A673 (cell line): ENCODE measurements at regions not wholly inside any gene's neighbourhood (a gene's known extent, or its start where the extent isn't known, plus 50 kb on each side); places are given as distances from the start of the nearest gene placed in this dataset.

Experiments used
- BruUV-seq: library from RNA; stranded (reverse); fragments of 400-500 nt; replicated peaks from 2 replicates; lab custom pipeline; 2021; lab: Mats Ljungman, UMichigan
- CTCF ChIA-PET: fragments of 300-600 bp; sonication (Branson Sonifier 250); formaldehyde crosslinking; loops from one replicate; lab custom pipeline; 2022; ENCODE audit warnings: antibody characterized with exemption; lab: Charles Lee
- POLR2A ChIA-PET: fragments of 300-600 bp; sonication (Branson Sonifier 250); formaldehyde crosslinking; loops from one replicate; lab custom pipeline; 2022; ENCODE audit warnings: antibody characterized with exemption; ENCODE audit not compliant: low non-redundant PET; lab: Charles Lee
- DNase-seq: peaks from one replicate; pipeline ENCODE4 v3.0.0-alpha.2; 2015; ENCODE audit warnings: low spot score
- H3K27ac ChIP-seq: fragments of 200-600 bp; sonication (generic); 2 replicates; pipeline ENCODE4 v1.5.1; 2016; ENCODE audit warnings: mixed run types, low read depth, mild to moderate bottlenecking, mixed read lengths, antibody characterized with exemption, low read length; ENCODE audit not compliant: poor library complexity, severe bottlenecking
- H3K27me3 ChIP-seq: fragments of 200-600 bp; sonication (generic); replicated peaks from 2 replicates; pipeline ENCODE4 v1.6.1; 2017; ENCODE audit warnings: mixed run types, low read depth, mild to moderate bottlenecking, mixed read lengths, antibody characterized with exemption, low read length; ENCODE audit not compliant: insufficient read depth, poor library complexity
- H3K36me3 ChIP-seq: fragments of 200-600 bp; sonication (generic); 2 replicates; pipeline ENCODE4 v1.6.1; 2016; ENCODE audit warnings: mixed run types, mild to moderate bottlenecking, mixed read lengths, antibody characterized with exemption, low read length; ENCODE audit not compliant: insufficient read depth, poor library complexity, severe bottlenecking
- H3K4me1 ChIP-seq: fragments of 200-600 bp; sonication (generic); 2 replicates; pipeline ENCODE4 v1.6.1; 2017; ENCODE audit warnings: mixed run types, mild to moderate bottlenecking, mixed read lengths, antibody characterized with exemption, low read length; ENCODE audit not compliant: insufficient read depth, poor library complexity, severe bottlenecking
- H3K4me3 ChIP-seq: fragments of 200-600 bp; sonication (generic); 2 replicates; pipeline ENCODE4 v1.5.1; 2016; ENCODE audit warnings: low read depth, mixed run types, mild to moderate bottlenecking, mixed read lengths, low read length; ENCODE audit not compliant: poor library complexity, severe bottlenecking
- H3K9me3 ChIP-seq: fragments of 200-600 bp; sonication (generic); 2 replicates; pipeline ENCODE4 v1.6.1; 2016; ENCODE audit warnings: mixed run types, low read depth, mild to moderate bottlenecking, mixed read lengths, antibody characterized with exemption, low read length; ENCODE audit not compliant: poor library complexity, severe bottlenecking
- CTCF ChIP-seq: fragments of 300-800, 200-600 bp; sonication (generic); conservative IDR thresholded peaks from 2 replicates; pipeline ENCODE4 v1.5.1; 2017; ENCODE audit warnings: low read depth, mild to moderate bottlenecking, antibody characterized with exemption, low read length, moderate library complexity, mixed read lengths
- EZH2 ChIP-seq: fragments of 200-600 bp; sonication (generic); IDR thresholded peaks from 2 replicates; pipeline ENCODE4 v1.6.1; 2017; ENCODE audit warnings: borderline replicate concordance, low read depth, mild to moderate bottlenecking, mixed read lengths, antibody characterized with exemption, low read length; ENCODE audit not compliant: poor library complexity, severe bottlenecking
- intact Hi-C: fragments of 100-400 bp; cut with micrococcal nuclease; formaldehyde crosslinking; loops from one replicate; pipeline ENCODE4 v1.10.0; 2022; ENCODE audit not compliant: unreplicated experiment

- Histone ChIP-seq H3K9me3 (no peaks in the 10 kb centered on the region), H3K4me3 (no peak overlapping the region), H3K4me1 (no peaks in the 10 kb centered on the region), H3K27ac (no peak overlapping the region), H3K36me3 (no peaks in the 10 kb centered on the region), H3K27me3 (no peaks in the 10 kb centered on the region)
- BruUV-seq: no TSS peak
- ChIA-PET POLR2A (no interaction called here), CTCF (no interaction called here)
- TF ChIP-seq EZH2 (no peak), CTCF (no peak)
- no peak for DNase-seq
- intact Hi-C loops: no loop called here
Observed at GRCh38 chr9:81096625-81097024, 592.7 kb downstream of the TLE1 start.

- H3K27me3 ChIP-seq: no peaks in the 10 kb centered on the region
- no peaks in the 10 kb centered on the region for H3K9me3 ChIP-seq
- H3K4me3 ChIP-seq: no peak overlapping the region
- intact Hi-C loops: no loop called here
- ChIA-PET CTCF (no interaction called here), POLR2A (no interaction called here)
- no TSS peak for BruUV-seq
- no peak for TF ChIP-seq CTCF
- TF ChIP-seq EZH2: no peak
- no peak overlapping the region for H3K27ac ChIP-seq
- H3K36me3 ChIP-seq: no peaks in the 10 kb centered on the region
- no peak for DNase-seq
- H3K4me1 ChIP-seq: no peaks in the 10 kb centered on the region
Observed at GRCh38 chr9:81092057-81092456, 597.3 kb downstream of the TLE1 start.

- no peak for TF ChIP-seq EZH2
- TF ChIP-seq CTCF: no peak
- ChIA-PET CTCF (no interaction called here), POLR2A (interaction anchor here (0.7 kb wide), 1 partner anchor 150 kb away, joined by 3 read pairs; no protein-coding TSS in a partner anchor)
- Histone ChIP-seq H3K36me3 (no peaks in the 10 kb centered on the region), H3K27ac (no peak overlapping the region), H3K9me3 (no peaks in the 10 kb centered on the region), H3K4me1 (no peaks in the 10 kb centered on the region), H3K27me3 (no peaks in the 10 kb centered on the region), H3K4me3 (no peak overlapping the region)
- BruUV-seq: no TSS peak
- no peak for DNase-seq
- intact Hi-C loops: no loop called here
Observed at GRCh38 chr9:81088341-81088740, 601.0 kb downstream of the TLE1 start.
